D721Med (cell line): ENCODE measurements at regions not wholly inside any gene's neighbourhood (a gene's known extent, or its start where the extent isn't known, plus 50 kb on each side); places are given as distances from the start of the nearest gene placed in this dataset.

Experiments
- DNase-seq: peaks from one replicate; pipeline ENCODE4 v3.0.0; 2011; ENCODE audit warnings: low spot score; ENCODE audit not compliant: insufficient read length
- FAIRE-seq: peaks from 2 replicates; lab custom pipeline; 2011; peaks lifted over from hg19 to GRCh38; lab: Jason Lieb, UNC
- CTCF ChIP-seq: IDR thresholded peaks from 2 replicates; pipeline ENCODE4 v1.5.1; 2012; ENCODE audit warnings: mild to moderate bottlenecking, control low read depth; ENCODE audit not compliant: insufficient read depth; ENCODE audit errors: missing control alignments

GRCh38 chr14:86055512-86056075, 525.6 kb downstream of the FLRT2 start:
- TF ChIP-seq CTCF: peak; percentile 35
- peak; percentile 21 for FAIRE-seq
- DNase-seq: no peak

- DNase-seq: no peak
- no peak for FAIRE-seq
- no peak for TF ChIP-seq CTCF
Observed at GRCh38 chr14:86052868-86053267, 522.9 kb downstream of the FLRT2 start.

- no peak for DNase-seq
- FAIRE-seq: no peak
- no peak for TF ChIP-seq CTCF
Observed at GRCh38 chr14:86050757-86051156, 520.8 kb downstream of the FLRT2 start.

GRCh38 chr14:86050072-86050683, 520.2 kb downstream of the FLRT2 start:
- no peak for TF ChIP-seq CTCF
- DNase-seq (no peak), FAIRE-seq (peak; percentile 44)

- no peak for TF ChIP-seq CTCF
- FAIRE-seq (peak; percentile 6), DNase-seq (no peak)
Observed at GRCh38 chr14:86039176-86039575, 509.2 kb downstream of the FLRT2 start.

- TF ChIP-seq CTCF: peak; percentile 56
- no peak for FAIRE-seq
- DNase-seq: no peak
Observed at GRCh38 chr14:86038387-86039042, 508.6 kb downstream of the FLRT2 start.

GRCh38 chr14:86035882-86036281, 505.9 kb downstream of the FLRT2 start:
- DNase-seq (no peak), FAIRE-seq (no peak)
- peak; percentile 41 for TF ChIP-seq CTCF
